DOHH2 (cell line): ENCODE measurements at regions not wholly inside any gene's neighbourhood (a gene's known extent, or its start where the extent isn't known, plus 50 kb on each side); places are given as distances from the start of the nearest gene placed in this dataset.

Experiments used
- H3F3A ChIP-seq: fragments of 200-600 bp; sonication (generic), shearing (Covaris generic); 2 replicates; pipeline ENCODE4 v1.6.0; 2016; ENCODE audit warnings: antibody characterized with exemption, mild to moderate bottlenecking; ENCODE audit not compliant: control insufficient read depth, insufficient read depth
- H3K27ac ChIP-seq: fragments of 200-600 bp; sonication (generic); 2 replicates; pipeline ENCODE4 v1.5.1; 2014; ENCODE audit warnings: low read depth, mild to moderate bottlenecking, low read length, moderate library complexity
- H3K27me3 ChIP-seq: fragments of 200-600 bp; sonication (generic); 2 replicates; pipeline ENCODE4 v1.6.1; 2014; ENCODE audit warnings: mild to moderate bottlenecking, low read length, mixed read lengths; ENCODE audit not compliant: control insufficient read depth
- H3K36me3 ChIP-seq: fragments of 200-600 bp; sonication (generic); 2 replicates; pipeline ENCODE4 v1.6.1; 2014; ENCODE audit warnings: mild to moderate bottlenecking, low read length, moderate library complexity, mixed read lengths; ENCODE audit not compliant: control insufficient read depth
- H3K4me1 ChIP-seq: fragments of 200-600 bp; sonication (generic); 2 replicates; pipeline ENCODE4 v1.6.1; 2014; ENCODE audit warnings: mild to moderate bottlenecking, low read length, mixed read lengths; ENCODE audit not compliant: control insufficient read depth
- H3K4me2 ChIP-seq: fragments of 200-600 bp; sonication (generic); 2 replicates; pipeline ENCODE4 v1.6.0; 2014; ENCODE audit warnings: mild to moderate bottlenecking, low read length, moderate library complexity
- H3K4me3 ChIP-seq: fragments of 200-600 bp; sonication (generic); 2 replicates; pipeline ENCODE4 v1.5.1; 2014; ENCODE audit warnings: mild to moderate bottlenecking, low read length, mixed read lengths
- H3K79me2 ChIP-seq: fragments of 200-600 bp; sonication (generic); 2 replicates; pipeline ENCODE4 v1.6.1; 2014; ENCODE audit warnings: mild to moderate bottlenecking, low read length, mixed read lengths; ENCODE audit not compliant: control insufficient read depth
- H3K9me2 ChIP-seq: fragments of 200-600 bp; sonication (generic); replicated peaks from 2 replicates; pipeline ENCODE4 v1.6.1; 2014; ENCODE audit warnings: mild to moderate bottlenecking, low read length, mixed read lengths; ENCODE audit not compliant: control insufficient read depth
- H3K9me3 ChIP-seq: fragments of 200-600 bp; sonication (generic); 2 replicates; pipeline ENCODE4 v1.6.1; 2014; ENCODE audit warnings: antibody characterized with exemption, low read length, mixed read lengths; ENCODE audit not compliant: control insufficient read depth, insufficient read depth
- H4K20me1 ChIP-seq: fragments of 200-600 bp; sonication (generic); 2 replicates; pipeline ENCODE4 v1.6.0; 2014; ENCODE audit warnings: low read depth, mild to moderate bottlenecking, antibody characterized with exemption, low read length, moderate library complexity; ENCODE audit not compliant: control insufficient read depth, insufficient read depth
- EZH2phosphoT487 ChIP-seq: fragments of 200-600 bp; sonication (generic); IDR thresholded peaks from 2 replicates; pipeline ENCODE4 v1.6.1; 2017; ENCODE audit warnings: borderline replicate concordance, mild to moderate bottlenecking, antibody characterized with exemption, low read length, moderate library complexity, mixed read lengths
- TF ChIP-seq, protein P1 (sequence below): fragments of 200-600 bp; sonication (generic); IDR thresholded peaks from one replicate; pipeline ENCODE4 v1.5.1; 2014; ENCODE audit warnings: antibody characterized with exemption, mild to moderate bottlenecking, low read depth, low read length; ENCODE audit not compliant: poor library complexity, severe bottlenecking

DNA sequence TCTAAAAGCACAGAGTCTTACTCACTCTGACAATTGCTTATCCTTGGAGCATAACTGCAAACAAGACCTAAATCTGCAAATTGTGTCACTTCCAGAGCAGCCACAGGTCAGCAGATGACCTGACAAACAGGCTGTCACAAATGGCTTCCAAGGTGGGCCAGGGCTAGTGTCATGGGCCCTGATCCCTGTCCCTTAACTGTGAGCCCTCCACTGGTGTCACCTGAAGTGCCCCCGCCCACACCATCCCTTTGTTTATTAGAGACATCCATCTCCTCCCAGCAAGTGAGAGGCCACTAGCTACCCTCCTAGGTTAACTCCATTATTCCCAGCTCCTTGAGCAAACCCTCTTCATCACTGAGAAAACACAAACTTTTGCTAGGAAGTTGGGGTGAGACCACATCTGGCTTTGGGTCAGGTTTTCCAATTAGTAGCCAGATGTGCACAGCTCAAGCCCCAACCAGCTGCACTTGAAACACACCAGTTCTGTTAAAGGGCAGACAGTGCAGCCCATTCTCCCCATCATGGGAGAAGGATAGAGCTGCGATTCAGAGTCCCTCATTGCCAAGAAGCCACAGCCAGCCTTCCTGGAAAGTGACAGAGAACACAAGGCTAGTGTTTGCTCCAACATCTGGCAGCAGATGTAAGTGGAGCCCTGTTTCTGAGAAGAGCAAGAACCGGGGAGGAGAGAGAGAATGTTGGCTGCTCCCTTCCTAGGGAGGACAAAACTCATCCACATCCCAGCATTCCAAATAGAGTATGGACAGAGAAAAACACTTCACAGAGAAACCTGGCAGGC is 75.7 kb upstream of the NANOS1 start:
- no peaks in the 10 kb centered on the region for H3K9me3 ChIP-seq
- no peaks in the 10 kb centered on the region for H3F3A ChIP-seq
- no peaks in the 10 kb centered on the region for H3K4me1 ChIP-seq
- H3K4me2 ChIP-seq = no peak overlapping the region
- no peak for TF ChIP-seq EZH2phosphoT487
- TF ChIP-seq, protein P1, sequence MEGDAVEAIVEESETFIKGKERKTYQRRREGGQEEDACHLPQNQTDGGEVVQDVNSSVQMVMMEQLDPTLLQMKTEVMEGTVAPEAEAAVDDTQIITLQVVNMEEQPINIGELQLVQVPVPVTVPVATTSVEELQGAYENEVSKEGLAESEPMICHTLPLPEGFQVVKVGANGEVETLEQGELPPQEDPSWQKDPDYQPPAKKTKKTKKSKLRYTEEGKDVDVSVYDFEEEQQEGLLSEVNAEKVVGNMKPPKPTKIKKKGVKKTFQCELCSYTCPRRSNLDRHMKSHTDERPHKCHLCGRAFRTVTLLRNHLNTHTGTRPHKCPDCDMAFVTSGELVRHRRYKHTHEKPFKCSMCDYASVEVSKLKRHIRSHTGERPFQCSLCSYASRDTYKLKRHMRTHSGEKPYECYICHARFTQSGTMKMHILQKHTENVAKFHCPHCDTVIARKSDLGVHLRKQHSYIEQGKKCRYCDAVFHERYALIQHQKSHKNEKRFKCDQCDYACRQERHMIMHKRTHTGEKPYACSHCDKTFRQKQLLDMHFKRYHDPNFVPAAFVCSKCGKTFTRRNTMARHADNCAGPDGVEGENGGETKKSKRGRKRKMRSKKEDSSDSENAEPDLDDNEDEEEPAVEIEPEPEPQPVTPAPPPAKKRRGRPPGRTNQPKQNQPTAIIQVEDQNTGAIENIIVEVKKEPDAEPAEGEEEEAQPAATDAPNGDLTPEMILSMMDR = no peak
- no peak overlapping the region for H3K4me3 ChIP-seq
- H3K36me3 ChIP-seq = no peaks in the 10 kb centered on the region
- no peak overlapping the region for H3K27ac ChIP-seq
- no peaks in the 10 kb centered on the region for H3K79me2 ChIP-seq
- H3K9me2 ChIP-seq = no peaks in the 10 kb centered on the region
- no peaks in the 10 kb centered on the region for H4K20me1 ChIP-seq
- H3K27me3 ChIP-seq = peaks cover 20% of the 10 kb centered on the region

DNA sequence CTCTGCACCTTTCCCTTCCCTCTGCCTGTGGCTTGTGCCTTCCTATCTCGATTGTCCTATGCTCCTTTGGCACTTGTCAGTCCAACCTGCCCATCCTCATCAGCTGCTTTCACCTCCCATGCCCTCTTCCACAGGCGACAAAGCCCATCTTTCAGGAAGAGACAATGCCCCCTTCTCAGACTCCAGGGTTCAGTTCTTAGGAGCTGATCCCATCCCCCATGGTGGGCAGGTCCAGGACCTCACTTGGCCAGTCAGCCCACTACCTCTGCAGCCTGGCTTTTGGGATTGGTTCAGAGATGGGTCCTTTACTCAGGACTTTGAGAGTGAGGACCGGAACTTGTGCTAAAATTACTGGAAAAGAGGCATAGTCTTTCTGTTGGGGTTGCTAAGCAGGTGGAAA is 74.0 kb upstream of the NANOS1 start:
- H3K36me3 ChIP-seq = no peaks in the 10 kb centered on the region

DNA sequence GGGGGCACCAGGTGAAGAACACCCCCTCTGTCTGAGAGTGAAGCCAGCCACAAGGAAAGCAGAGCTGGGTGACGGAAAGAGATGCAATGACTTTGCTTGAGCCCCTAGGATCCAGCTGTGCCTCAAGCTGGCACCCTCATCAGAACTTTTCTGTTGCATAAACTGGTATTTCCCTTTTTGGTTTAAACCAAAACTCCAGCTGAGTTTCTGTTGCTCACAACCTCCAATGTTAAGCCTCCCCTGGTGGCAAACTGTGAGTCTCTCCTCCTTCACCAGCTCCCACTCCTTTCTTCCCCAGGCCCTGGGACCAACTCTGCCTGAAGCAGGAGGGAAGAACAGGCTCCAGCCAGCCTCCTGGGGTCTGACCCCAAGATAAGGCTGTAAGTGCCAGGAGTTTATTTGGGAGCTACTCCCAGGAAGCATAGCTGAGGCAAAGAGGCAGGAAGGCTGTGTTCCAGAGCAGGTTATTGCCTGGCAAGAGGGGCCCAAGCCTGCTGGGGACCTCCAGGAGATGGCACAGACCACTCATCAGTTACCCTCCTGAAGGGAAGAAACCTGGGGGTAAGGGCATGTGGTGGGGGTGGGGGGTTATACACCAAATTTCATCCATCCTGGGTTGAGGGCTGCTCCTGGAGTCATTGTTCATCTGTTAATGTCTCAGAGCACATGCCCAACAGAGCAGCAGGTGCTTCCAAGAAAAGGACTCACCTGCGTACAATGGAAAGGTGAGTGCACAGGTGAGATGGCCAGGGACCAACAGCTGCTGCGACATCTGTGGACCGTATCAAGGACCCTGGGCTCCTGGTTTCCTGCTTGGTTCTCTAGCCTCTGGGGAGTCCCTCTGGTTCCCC is 73.3 kb upstream of the NANOS1 start:
- no peak overlapping the region for H3K4me3 ChIP-seq
- H3K27me3 ChIP-seq = peaks cover 20% of the 10 kb centered on the region
- TF ChIP-seq, protein P1 = no peak
- no peak for TF ChIP-seq EZH2phosphoT487
- H4K20me1 ChIP-seq = no peaks in the 10 kb centered on the region
- no peaks in the 10 kb centered on the region for H3K4me1 ChIP-seq
- H3K4me2 ChIP-seq = no peak overlapping the region
- H3K79me2 ChIP-seq = no peaks in the 10 kb centered on the region
- H3K9me2 ChIP-seq = no peaks in the 10 kb centered on the region
- H3K9me3 ChIP-seq = no peaks in the 10 kb centered on the region
- H3K36me3 ChIP-seq = no peaks in the 10 kb centered on the region
- H3K27ac ChIP-seq = no peak overlapping the region
- H3F3A ChIP-seq = no peaks in the 10 kb centered on the region

More for the DNA sequence above, 74.0 kb upstream of the NANOS1 start:
- Histone ChIP-seq H3K4me3 (no peak overlapping the region), H4K20me1 (no peaks in the 10 kb centered on the region), H3K4me1 (no peaks in the 10 kb centered on the region), H3K27me3 (peaks cover 20% of the 10 kb centered on the region), H3K79me2 (no peaks in the 10 kb centered on the region), H3K9me2 (no peaks in the 10 kb centered on the region), H3K27ac (no peak overlapping the region), H3K9me3 (no peaks in the 10 kb centered on the region), H3K4me2 (no peak overlapping the region), H3F3A (no peaks in the 10 kb centered on the region)
- TF ChIP-seq, protein P1 = no peak
- TF ChIP-seq EZH2phosphoT487 = no peak
